ENCODE measurements at regions not wholly inside any gene's neighbourhood (a gene's known extent, or its start where the extent isn't known, plus 50 kb on each side); places are given as distances from the start of the nearest gene placed in this dataset.
"Not testable (repeated sequence)": the region's sequence is repeated elsewhere in the genome, so short reads cannot be mapped to it uniquely, and the experiment has no call there.

DNA sequence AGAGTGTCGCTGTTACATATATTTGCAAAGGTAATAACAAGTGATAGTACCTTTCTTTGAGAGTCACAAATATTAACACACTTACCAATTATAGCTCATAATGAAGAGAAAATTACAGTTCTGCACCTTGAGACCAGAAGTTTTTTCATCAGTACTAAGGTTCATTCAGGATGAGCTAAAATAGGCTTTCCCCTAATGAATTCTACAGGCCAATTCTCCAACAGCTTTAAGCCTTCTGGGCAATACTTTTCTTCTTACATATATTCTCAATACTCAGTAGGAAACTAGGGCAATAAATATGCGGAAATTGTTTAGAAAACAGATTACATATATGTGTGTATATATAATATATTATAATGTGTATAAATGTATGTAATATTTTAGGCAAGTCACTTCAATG, 2672.8 kb upstream of the PCDH20 start:
- no peak overlapping the region for H3K27ac ChIP-seq
- TF ChIP-seq, protein P1, sequence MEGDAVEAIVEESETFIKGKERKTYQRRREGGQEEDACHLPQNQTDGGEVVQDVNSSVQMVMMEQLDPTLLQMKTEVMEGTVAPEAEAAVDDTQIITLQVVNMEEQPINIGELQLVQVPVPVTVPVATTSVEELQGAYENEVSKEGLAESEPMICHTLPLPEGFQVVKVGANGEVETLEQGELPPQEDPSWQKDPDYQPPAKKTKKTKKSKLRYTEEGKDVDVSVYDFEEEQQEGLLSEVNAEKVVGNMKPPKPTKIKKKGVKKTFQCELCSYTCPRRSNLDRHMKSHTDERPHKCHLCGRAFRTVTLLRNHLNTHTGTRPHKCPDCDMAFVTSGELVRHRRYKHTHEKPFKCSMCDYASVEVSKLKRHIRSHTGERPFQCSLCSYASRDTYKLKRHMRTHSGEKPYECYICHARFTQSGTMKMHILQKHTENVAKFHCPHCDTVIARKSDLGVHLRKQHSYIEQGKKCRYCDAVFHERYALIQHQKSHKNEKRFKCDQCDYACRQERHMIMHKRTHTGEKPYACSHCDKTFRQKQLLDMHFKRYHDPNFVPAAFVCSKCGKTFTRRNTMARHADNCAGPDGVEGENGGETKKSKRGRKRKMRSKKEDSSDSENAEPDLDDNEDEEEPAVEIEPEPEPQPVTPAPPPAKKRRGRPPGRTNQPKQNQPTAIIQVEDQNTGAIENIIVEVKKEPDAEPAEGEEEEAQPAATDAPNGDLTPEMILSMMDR (conservative IDR thresholded peaks at IDR 0.05): no peak

DNA sequence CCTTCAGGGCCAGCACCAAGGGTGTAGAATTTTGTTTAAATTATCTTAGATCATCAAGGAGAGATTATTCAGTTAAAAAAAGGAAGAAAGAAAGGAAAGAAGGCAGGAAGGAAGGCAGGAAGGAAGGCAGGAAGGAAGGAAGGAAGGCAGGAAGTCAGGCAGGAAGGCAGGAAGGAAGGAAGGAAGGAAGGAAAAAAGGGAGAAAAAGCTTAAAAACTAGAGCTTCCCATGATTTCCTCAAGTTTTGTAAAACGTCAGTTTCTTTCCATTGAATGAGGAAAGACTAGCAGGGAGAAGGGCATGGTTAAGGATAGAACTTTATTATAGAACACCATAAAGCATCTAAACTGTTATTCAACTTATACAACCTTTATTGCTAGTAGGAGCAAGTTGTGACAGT, 2672.0 kb upstream of the PCDH20 start:
- TF ChIP-seq, protein P1 (conservative IDR thresholded peaks at IDR 0.05): no peak
- no peak overlapping the region for H3K27ac ChIP-seq

DNA sequence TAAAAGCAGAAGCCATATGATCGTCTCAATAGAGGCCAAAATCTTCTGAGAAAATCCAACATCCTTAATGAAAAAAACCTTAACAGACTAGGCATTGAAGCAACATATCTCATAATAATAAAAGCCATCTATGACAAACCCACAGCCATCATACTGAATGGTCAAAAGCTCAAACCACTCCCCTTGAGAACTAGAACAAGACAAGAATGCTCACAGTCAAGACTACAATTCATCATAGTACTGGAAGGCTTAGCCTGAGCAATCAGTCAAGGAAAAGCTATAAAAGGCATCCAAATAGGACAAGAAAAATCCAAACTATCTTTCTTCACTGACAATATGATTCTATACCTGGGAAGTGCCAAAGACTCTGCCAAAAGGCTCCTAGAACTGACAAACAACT, 2668.2 kb upstream of the PCDH20 start:
- no peak overlapping the region for H3K27ac ChIP-seq

DNA sequence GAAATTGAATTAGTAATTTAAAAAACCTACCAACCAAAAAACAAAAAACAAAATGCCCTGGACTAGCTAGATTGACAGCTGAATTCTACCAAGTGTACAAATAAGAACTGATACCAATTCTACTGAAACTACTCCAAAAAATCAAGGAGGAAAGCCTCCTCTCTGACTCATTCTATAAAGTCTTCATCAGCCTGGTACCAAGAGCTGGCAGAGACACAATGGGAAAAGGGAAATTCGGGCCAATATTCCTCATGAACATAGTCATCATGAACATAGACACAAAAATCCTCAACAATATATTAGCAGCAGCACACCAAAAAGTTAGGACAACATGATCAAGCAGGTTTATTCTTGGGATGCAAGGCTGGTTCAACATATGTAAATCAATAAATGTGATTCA, 2667.7 kb upstream of the PCDH20 start:
- H3K27ac ChIP-seq: no peak overlapping the region
- TF ChIP-seq, protein P1 (conservative IDR thresholded peaks at IDR 0.05): no peak

More for the DNA sequence above, 2668.2 kb upstream of the PCDH20 start:
- TF ChIP-seq, protein P1 (conservative IDR thresholded peaks at IDR 0.05): no peak

DNA sequence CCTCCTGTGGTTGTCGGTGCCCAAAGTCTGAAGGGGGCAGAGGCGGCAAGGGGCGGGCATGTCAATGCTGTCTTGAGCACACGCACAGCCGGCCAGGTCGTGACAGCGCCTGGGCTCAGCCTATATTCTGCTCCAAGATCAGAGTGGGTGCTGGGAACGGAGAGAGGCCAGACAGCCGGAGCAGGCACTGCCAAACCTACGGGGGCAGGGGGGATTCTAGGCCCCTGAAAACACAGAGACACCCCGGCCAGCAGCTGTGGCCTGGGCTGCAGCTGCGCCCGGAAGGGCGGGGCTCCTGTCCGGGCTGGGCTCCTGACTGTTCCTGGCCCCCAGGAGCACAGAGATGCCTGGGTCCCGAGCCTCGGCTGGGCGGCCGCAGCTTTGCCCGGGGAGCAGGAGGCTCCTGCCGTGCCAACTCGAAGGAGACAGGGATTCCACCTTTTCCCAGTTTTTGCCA, 2662.9 kb upstream of the PCDH20 start:
- H3K27ac ChIP-seq: no peak overlapping the region
- TF ChIP-seq, protein P1 (conservative IDR thresholded peaks at IDR 0.05): no peak

DNA sequence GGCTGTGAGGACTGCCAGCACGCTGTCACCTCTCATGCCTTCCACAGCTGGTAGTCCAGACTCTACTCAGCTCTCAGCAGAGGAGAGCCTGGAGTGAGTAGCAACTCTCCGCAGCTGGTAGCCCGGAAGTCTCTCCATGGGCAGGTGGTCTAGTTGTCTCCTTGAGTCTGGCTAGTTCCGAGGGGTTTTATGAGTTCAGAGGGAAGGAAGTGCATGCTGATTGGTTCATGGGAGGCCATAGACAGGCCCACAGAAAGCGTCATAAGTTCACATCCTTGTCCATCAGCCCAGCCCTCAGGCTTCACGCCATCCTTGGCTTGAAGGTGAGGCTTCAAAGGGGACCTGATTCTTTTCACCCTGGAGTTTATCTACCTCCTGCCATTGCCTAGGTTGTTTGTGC, 2662.4 kb upstream of the PCDH20 start:
- H3K27ac ChIP-seq: no peak overlapping the region
- TF ChIP-seq, protein P1 (conservative IDR thresholded peaks at IDR 0.05): no peak

DNA sequence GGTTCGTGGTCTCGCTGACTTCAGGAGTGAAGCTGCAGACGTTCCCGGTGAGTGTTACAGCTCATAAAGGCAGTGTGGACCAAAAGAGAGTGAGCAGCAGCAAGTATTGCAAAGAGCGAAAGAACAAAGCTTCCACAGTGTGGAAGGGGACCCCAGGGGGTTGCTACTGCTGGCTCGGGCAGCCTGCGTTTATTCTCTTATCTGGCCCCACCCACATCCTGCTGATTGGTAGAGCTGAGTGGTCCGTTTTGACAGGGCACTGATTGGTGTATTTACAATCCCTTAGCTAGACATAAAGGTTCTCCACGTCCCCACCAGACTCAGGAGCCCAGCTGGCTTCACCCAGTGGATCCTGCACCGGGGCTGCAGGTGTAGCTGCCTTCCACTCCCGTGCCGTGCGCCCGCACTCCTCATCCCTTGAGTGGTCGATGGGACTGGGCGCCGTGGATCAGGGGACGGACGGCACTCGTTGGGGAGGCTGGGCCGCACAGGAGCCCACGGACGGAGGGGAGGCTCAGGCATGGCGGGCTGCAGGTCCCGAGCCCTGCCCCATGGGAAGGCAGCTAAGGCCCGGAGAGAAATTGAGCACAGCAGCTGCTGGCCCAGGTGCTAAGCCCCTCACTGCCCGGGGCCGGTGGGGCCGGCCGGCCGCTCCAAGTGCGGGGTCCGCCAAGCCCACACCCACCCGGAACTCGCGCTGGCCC, 2661.6 kb upstream of the PCDH20 start:
- not testable (repeated sequence) for H3K27ac ChIP-seq

DNA sequence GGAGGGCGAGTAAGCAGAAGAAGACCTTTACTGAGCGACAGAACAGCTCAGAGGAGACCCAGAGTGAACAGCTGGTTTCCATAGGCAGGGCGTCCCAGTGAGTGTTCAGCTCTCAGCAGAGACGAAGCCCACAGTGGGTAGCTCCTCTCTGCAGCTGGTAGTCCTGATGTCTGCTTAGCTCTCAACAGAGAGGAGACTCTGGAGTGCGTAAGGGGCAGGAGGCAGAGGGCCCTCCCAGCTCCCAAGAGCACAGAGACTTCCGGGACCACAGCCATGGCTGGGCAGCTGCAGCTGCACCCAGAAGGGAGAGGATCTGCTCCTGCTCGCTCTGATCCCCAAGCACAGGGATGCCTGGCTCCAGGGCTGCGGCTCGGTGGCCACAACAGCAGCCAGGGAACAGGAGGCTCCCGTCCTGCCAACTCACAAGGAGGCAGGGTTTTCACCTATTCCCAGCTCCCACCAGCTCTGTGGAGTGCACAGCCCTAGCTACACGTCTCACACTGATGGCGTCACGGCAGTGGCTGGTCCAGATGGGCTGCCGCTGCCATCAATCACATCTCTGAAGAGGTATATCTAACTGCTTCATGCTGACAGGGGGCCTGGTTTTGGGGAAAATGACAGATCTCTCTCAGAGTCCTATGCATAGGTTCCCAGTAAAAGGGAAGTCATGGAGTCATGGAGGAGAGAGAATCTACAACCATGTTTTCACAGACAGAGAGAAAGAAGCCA, 2660.1 kb upstream of the PCDH20 start:
- no peak overlapping the region for H3K27ac ChIP-seq
- TF ChIP-seq, protein P1 (conservative IDR thresholded peaks at IDR 0.05): no peak
